ENCODE measurements at regions not wholly inside any gene's neighbourhood (a gene's known extent, or its start where the extent isn't known, plus 50 kb on each side); places are given as distances from the start of the nearest gene placed in this dataset.
"Not testable (repeated sequence)": the region's sequence is repeated elsewhere in the genome, so short reads cannot be mapped to it uniquely, and the experiment has no call there.

GRCh38 chr1:14413819-14414490, 184.5 kb upstream of the KAZN start:
- no TSS peak for BruUV-seq (replicated peaks)
- Histone ChIP-seq H3F3A (ENCODE audit: low read length, unreplicated experiment) (no peaks in the 10 kb centered on the region), H2AFZ (ENCODE audit: low read length) (0 out of 2 replicates have a peak overlapping the region, but pooled peaks have one; percentile 22), H4K20me1 (ENCODE audit: low read length) (no peaks in the 10 kb centered on the region), H3K9me3 (ENCODE audit: low read length) (no peaks in the 10 kb centered on the region), H3K27ac (ENCODE audit: low read length) (peak overlapping the region; percentile 43), H3K4me2 (ENCODE audit: low read length) (peak overlapping the region; percentile 24; the same call in 1 of the 2 replicates), H3K4me1 (ENCODE audit: insufficient read depth, low read length) (peaks cover 11% of the 10 kb centered on the region), H3K9ac (ENCODE audit: low read length) (no peak overlapping the region), H3K27me3 (ENCODE audit: low read length) (no peaks in the 10 kb centered on the region), H3K36me3 (ENCODE audit: low read depth, low read length) (no peaks in the 10 kb centered on the region), H3K9me2 (replicated peaks; ENCODE audit: low read length) (no peaks in the 10 kb centered on the region), H3K79me2 (ENCODE audit: low read length) (no peaks in the 10 kb centered on the region), H3K4me3 (ENCODE audit: low read length) (no peak overlapping the region)
- peak; percentile 68 for DNase-seq
- TF ChIP-seq CTCF (conservative IDR thresholded peaks at IDR 0.05; ENCODE audit: low read depth, low read length) (no peak), EZH2 (IDR thresholded peaks at IDR 0.05; ENCODE audit: low read length, unreplicated experiment) (no peak), EZH2phosphoT487 (IDR thresholded peaks at IDR 0.05; ENCODE audit: borderline replicate concordance, low read length) (no peak)
- ChIA-PET CTCF (no interaction called here), POLR2A (ENCODE audit: unreplicated experiment) (no interaction called here)
- ATAC-seq = peak; percentile 73
- intact Hi-C loops (cut with micrococcal nuclease) = no loop called here

GRCh38 chr1:14415396-14415795, 183.1 kb upstream of the KAZN start:
- no peaks in the 10 kb centered on the region for H3K27me3 ChIP-seq (ENCODE audit: low read length)
- H3K4me3 ChIP-seq (ENCODE audit: low read length) = no peak overlapping the region
- ChIA-PET POLR2A (ENCODE audit: unreplicated experiment) (no interaction called here), CTCF (no interaction called here)
- intact Hi-C loops (cut with micrococcal nuclease) = no loop called here
- no peaks in the 10 kb centered on the region for H3K36me3 ChIP-seq (ENCODE audit: low read depth, low read length)
- no peak overlapping the region for H3K27ac ChIP-seq (ENCODE audit: low read length)
- H3K9me3 ChIP-seq (ENCODE audit: low read length) = no peaks in the 10 kb centered on the region
- ATAC-seq = no peak
- TF ChIP-seq EZH2phosphoT487 (IDR thresholded peaks at IDR 0.05; ENCODE audit: borderline replicate concordance, low read length) = no peak
- TF ChIP-seq CTCF (conservative IDR thresholded peaks at IDR 0.05; ENCODE audit: low read depth, low read length) = peak; percentile 35; the same call in 1 of the 2 replicates
- no peak for TF ChIP-seq EZH2 (IDR thresholded peaks at IDR 0.05; ENCODE audit: low read length, unreplicated experiment)
- H3F3A ChIP-seq (ENCODE audit: low read length, unreplicated experiment) = no peaks in the 10 kb centered on the region
- H3K4me2 ChIP-seq (ENCODE audit: low read length) = no peak overlapping the region
- DNase-seq = no peak
- H4K20me1 ChIP-seq (ENCODE audit: low read length) = no peaks in the 10 kb centered on the region
- no peak overlapping the region for H3K9ac ChIP-seq (ENCODE audit: low read length)
- no peaks in the 10 kb centered on the region for H3K79me2 ChIP-seq (ENCODE audit: low read length)
- H3K4me1 ChIP-seq (ENCODE audit: insufficient read depth, low read length) = peaks cover 11% of the 10 kb centered on the region
- no peak overlapping the region for H2AFZ ChIP-seq (ENCODE audit: low read length)
- no TSS peak for BruUV-seq (replicated peaks)
- H3K9me2 ChIP-seq (replicated peaks; ENCODE audit: low read length) = no peaks in the 10 kb centered on the region

GRCh38 chr1:14419778-14420218, 178.7 kb upstream of the KAZN start:
- H3K9me2 ChIP-seq (replicated peaks; ENCODE audit: low read length); H3F3A ChIP-seq (ENCODE audit: low read length, unreplicated experiment); H4K20me1 ChIP-seq (ENCODE audit: low read length); H3K9me3 ChIP-seq (ENCODE audit: low read length); H3K27ac ChIP-seq (ENCODE audit: low read length); H2AFZ ChIP-seq (ENCODE audit: low read length); H3K27me3 ChIP-seq (ENCODE audit: low read length); H3K4me2 ChIP-seq (ENCODE audit: low read length); CTCF ChIA-PET; BruUV-seq (replicated peaks); H3K9ac ChIP-seq (ENCODE audit: low read length); ATAC-seq; H3K36me3 ChIP-seq (ENCODE audit: low read depth, low read length); H3K79me2 ChIP-seq (ENCODE audit: low read length); DNase-seq; POLR2A ChIA-PET (ENCODE audit: unreplicated experiment); H3K4me1 ChIP-seq (ENCODE audit: insufficient read depth, low read length); intact Hi-C loops (cut with micrococcal nuclease); H3K4me3 ChIP-seq (ENCODE audit: low read length): not testable (repeated sequence)
